Amniotic epithelial cell (primary cell): ENCODE measurements at regions not wholly inside any gene's neighbourhood (a gene's known extent, or its start where the extent isn't known, plus 50 kb on each side); places are given as distances from the start of the nearest gene placed in this dataset.

ENCODE experiments used
- DNase-seq: peaks from one replicate; pipeline ENCODE4 v3.0.0-alpha.2; 2010; ENCODE audit warnings: low read depth

DNA sequence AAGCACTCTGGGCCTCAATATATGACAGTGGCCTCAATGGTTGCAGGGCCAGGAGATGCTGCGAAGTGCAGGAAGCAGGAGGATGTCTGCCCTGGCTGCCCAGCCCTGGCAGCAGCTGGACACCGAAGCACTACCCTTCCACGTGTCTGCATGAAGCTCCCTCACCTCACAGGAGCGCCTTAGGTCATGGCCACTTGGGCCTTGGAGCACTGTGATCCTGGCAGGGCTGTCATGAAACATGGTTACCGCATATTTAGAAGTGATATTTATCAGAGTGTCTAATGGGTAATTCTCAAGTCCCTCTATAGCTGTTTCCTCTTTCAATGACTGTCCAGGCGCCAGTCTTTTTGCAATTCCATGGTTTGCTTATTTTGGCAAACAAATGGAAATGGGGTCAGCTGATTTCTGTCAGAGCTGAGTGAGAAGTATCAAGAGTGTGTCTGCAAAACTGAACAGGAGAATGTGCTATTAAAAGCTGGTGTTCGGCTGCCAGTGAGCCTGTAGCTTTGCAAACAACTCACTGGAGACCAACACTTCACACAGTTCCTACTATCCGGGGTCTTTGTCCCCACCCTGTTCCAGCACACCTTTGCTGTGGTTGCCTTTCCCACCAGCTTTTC lies 285.9 kb downstream of the KIF4B start:
- DNase-seq = no peak

DNA sequence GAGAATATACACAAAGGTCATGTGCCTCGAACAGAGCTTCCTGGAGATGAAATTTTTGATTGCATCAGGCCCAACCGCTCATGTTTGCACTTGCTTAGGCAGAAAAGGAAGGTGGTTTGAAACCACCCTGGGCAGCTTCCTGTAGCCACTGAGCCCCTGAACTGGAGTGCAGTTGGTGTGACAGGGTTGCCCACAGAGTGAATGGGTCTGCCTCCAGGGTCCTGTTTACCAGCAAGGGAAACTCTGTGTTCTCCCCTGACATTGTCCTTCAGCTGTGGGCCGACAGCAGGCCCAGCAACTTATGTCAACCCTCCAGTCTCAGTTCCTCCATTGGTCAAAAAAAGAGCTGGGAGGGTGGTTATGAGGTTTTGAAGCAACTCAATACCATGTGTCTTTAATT lies 289.6 kb downstream of the KIF4B start:
- no peak for DNase-seq

DNA sequence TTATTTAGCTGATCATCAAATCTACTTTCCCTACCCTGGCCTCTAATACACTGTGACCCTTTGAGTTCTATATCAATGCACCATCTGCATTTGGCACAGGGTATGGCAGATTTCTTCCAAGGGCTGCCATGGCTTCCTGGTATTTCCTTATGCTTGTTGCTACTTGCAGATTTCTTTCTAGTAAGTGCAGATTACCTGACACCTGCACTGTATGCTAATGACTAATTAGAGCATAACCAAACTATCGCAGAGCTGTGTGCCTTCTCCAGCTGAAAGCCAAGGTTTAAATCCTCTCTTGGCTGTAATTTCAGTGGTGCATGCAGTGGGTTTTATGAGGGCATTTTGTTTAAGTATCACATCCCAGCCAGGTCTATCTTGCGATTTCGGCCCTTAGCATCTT lies 293.7 kb downstream of the KIF4B start:
- DNase-seq = no peak

DNA sequence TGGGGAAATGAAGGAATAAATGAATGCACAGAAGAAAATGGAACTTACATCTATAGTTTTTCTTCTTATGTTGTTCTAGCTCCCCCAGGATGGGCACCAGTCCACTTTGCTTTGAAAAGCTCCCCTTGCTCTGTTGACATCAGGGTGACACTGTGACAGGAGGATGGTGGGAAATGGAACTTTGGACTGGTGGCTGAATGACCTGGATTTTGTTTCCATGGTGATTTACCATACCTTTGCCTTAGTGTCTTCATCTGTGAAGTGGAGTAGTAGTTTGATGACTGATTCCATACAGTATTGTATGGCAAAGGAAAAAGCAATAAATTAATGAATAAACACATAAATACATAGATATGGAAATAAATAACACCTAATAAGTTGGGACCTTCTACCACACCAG lies 294.7 kb downstream of the KIF4B start:
- DNase-seq = no peak

DNA sequence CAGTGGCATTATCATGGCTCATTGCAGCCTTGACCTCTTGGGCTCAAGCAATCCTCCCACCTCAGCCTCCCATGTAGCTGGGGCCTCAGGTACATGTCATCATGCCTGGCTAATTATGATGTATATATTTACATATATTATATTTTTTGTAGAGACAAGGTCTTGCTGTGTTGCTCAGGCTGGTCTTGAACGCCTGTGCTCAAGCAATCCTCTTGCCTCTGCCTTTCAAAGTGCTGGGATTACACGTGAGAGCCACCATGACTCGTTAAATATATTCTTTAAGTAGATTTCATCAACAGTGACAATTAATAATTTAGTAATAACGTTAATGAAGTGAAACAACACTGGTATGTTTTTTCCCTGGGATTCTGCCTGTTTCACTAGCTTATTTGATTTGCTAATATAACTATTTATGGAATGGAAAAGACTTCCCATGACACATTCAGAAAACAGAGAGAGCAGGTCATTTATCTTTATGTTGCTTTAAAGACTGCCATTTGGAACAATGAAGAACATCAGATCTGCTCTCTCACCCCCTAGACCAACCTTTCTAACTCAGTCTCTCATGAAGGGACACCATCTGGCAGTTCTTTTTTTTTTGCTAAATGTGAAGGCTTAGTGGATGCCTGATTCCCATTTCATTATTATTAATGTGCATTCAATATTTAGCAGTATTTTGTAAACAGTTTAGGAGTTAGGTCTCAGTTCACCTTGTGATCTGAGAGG lies 295.6 kb downstream of the KIF4B start:
- no peak for DNase-seq

DNA sequence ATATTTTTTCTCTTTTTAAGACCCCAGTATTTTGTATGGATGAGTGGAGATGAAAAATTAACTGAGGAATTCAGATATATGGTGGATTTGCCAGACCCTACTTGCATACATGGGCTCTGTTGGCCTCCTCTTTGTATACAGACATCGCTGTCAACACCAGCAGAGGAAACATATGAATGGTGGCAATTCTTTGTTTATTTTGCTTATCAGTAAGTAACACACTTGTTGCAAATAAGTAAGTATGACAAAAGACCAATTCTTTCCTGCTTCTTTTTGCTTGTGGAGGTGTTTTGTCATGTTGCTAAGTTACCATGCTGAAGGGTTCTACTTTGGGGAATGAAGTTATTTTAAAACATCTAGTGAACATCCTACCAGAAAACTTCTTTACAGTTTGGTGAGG lies 298.2 kb downstream of the KIF4B start:
- no peak for DNase-seq

DNA sequence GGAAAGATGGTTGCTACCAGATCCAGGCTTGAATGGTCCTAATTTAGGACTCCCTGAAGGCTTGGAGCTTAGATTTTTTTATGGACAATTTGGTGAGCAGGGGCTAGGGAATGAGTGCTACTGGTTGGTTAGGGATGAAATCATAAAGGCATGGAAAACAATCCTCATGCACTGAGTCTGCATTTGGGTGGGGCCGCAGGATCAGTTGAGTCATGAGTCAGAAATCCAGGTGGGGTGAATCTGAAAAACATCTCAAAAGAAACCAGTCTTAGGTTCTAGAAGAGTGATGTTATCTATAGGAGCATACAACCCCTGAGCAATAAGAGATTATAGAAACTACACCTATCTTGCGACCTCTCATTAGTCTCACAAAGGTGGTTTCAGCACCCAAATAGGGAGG lies 300.0 kb downstream of the KIF4B start:
- DNase-seq = no peak

DNA sequence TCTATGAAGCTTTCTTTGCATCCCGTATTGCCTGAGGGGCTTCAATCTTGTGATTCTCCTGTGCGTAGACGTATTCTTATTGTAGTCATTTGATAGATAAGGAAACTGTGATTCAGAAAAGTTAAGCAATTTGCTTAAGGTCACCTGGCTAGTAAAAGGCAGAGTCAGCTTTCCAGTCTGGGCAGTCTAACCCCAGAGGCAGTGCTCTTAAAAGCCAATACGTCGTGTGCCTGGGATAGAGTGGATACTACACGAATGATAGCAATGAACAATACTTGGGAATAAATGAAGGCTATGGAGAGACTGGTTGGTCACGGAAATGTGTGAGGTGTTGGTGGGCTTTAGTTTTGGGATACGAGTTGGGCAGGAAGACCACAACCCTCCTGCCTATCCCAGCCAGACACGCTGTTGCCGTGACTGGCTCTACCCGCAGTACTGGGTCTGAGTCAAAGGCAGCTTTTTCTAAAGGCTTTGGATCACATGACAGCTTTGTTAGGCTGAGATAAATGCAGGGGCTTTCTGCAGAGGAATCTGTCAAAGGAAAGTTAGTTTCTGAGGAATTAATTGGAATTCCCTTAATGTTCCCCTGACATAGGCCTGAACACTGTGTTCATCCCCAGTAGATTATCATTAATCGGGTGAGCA lies 302.6 kb downstream of the KIF4B start:
- no peak for DNase-seq

DNA sequence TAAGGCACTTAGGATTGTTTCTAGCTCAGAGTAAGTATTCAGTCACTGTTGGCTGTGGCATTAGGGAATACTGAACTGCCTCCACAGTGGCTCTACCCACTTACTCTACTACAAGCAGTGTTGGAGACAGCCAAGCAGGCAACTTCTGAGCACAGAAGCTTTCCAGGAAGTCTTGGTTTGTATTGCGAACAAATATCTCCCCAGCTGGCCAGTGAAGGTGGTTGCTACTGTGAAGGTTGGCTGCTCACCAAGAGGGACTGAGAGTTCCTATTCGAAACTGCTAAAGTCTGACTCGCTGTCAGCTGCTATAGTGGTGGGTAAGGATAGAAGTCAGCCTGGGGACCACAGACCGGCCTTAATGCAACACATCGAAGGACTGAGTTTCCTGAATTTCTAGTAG lies 319.1 kb downstream of the KIF4B start:
- no peak for DNase-seq

DNA sequence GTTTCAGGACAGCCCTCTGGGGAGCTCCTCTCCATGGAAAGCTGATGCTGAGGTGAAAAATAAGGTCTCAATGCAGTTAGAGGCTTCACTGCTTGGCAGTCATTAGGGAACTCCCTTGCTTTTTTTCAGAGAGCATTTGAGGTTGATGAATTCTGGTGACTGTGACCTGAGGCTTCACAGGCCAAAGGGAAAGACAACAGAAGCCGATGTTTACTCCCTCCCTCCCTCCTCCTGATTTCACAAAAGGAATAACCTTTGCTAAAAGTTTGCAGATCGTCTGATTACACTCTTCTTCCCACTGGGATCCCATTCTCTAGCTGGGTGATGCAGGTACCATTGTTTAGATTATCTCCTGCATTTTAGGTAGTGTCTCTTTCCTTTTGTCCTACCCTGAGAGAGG lies 329.4 kb downstream of the KIF4B start:
- no peak for DNase-seq

DNA sequence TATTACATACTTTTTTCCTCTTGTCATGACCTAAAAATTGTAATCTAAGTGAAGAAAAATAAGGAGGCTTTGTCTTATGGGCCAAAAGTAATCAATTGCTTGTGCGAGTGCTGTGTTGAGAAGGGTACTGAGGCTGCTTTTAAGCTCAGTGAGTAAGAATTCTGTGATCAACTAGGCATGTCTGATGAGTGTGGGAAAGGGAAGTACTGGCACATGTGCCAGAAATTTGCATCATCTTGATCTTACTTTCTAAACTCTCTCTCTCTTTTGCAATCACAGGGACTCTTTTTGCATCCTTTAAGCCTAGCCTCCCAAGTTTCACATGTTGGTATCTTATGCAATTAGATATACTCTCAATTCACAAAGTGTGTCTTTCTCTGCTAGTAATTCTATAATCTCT lies 329.9 kb downstream of the KIF4B start:
- no peak for DNase-seq

DNA sequence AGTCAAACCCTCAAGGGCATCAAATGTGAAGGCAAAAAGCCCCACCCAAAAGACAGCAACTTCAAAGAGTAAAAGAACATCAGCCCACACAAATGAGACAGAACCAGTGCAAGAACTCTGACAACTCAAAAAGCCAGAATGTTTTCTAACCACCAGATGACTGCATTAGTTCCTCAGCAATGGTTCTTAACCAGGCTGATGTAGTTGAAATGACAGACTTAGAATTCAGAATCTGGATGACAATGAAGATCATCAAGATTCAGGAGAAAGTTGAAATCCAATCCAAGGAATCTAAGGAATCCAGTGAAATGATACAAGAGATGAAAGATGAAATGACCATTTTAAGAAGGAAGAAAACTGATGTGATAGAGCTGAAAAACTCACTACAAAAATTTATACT lies 339.7 kb downstream of the KIF4B start:
- DNase-seq = no peak

DNA sequence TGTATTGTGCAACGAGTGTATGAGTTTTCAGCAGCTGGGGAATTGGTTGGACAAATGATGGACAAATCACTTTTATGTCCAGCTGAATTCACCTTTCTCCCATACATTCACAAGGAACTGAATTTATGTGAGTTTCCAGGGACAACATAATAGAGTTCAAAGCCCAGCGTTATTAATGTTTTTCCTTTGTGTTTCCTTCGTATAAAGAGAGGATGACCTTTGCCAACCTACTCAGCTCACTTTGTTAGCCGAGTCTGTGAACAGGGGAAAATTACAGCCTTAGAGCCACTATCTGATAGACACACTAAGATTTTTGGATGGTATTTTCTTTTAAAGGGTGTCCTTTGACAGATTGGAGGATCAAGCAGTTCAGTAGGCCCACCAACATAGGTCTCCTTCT lies 352.5 kb downstream of the KIF4B start:
- no peak for DNase-seq

DNA sequence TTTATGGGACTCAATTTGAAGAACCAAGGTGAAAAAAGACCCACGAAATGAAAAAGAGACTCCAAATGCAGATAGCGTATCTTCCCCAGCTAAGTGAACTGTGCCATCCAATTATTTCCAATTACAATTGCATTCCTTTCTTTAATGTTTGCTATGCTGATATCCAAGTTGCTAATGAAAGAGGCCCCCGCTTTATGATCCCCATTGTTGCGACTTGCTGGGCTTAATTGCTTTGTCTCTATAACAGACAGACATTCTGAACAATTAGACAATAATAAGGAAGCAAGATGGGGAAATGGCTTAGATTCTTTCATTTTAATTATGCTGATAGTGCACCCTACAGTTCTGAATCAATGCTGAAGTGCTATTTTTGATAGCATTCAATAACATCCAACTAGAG lies 354.3 kb downstream of the KIF4B start:
- DNase-seq = no peak

DNA sequence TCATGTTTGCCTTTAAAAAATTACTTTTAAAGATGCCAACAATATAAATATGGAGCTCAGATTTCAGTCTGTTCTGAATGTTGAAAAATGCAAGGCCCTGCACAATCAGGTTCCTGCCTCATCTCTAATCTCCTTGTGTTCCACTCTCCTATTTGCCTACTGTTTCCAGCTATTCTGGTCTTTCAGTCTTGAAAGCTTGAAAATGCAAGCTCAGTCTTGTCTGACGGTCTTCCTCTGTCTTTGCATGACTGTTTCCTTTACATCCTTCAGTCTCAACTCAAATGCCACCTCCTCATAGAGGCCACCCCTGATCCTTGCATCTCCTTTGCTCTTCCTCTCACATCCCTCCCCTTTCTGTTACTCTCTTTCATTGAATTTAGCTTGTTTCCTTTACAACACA lies 354.9 kb downstream of the KIF4B start:
- no peak for DNase-seq

DNA sequence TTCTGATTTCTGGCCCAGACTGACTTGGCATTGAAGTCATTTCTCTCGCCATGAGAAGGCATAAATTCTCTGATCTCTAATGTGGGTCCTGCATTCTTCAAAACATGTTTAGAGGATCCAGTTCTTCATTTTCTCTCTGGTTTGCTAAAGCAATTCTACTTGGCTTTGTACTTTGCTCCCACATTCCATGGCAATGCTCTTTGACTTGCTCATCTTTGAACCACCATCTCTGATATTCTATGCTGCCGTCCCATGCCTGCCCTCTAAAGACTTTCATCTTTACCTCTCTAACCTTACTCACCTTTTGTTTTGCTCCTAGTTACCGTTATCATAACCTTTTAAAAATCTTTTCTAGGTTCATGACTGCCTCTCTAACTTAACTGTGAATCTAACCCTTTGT lies 366.9 kb downstream of the KIF4B start:
- no peak for DNase-seq

DNA sequence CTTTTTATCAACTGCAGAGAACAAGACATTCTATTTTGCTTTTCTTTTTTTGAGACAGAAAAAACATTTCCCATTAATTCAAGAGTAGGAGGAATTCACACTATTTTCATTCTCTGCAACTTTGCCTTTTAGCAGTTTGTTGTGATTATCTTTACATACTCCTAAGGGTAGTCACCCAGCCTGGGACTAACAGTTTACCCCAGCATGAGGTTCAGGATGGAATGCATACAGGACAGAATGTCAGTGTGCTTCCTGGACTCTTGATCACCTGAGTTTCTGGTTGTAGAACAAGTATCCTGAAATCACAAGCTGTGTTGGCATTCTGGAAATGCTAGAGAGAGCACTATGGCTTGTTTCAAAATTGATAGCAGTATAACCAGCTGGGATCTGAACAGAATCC lies 368.1 kb downstream of the KIF4B start:
- DNase-seq = no peak

DNA sequence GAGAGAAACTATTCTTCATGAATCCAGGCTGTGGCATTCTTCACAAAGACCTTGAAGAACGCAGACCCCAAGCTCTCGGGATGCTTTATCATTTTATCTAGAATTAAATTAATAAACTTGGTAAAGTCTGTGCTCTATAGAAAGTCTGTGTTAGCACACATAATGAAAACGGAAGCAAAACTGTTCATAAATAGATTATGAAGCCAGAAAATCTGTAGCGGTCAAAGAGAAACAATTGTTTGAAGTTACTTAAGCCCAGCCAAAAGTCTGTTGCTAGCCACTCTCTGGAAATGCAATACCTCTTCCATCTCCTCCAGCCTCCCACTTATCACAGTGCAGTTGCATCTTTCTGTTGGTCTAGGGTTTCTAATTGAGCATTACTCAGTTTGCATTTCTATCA lies 375.9 kb downstream of the KIF4B start:
- DNase-seq = no peak

DNA sequence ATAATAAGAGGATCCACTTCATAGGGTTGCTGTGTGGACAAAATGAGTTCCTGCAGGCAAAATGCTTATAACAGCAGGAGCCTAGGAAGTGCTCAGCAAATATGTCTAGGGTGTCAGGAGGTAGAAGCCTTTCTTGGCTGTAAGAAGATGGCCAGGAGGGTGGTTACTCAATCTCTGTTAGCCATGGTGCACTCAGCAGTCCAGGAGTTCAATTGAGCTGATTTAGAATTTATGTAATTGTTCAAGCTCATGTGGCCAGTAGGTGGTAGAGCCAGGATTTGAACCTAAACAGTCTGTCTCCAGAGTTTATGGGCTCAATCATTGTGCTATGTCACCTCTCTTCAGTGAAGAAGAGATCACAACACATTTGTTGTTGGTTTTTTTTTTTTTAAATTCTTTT lies 381.2 kb downstream of the KIF4B start:
- no peak for DNase-seq

DNA sequence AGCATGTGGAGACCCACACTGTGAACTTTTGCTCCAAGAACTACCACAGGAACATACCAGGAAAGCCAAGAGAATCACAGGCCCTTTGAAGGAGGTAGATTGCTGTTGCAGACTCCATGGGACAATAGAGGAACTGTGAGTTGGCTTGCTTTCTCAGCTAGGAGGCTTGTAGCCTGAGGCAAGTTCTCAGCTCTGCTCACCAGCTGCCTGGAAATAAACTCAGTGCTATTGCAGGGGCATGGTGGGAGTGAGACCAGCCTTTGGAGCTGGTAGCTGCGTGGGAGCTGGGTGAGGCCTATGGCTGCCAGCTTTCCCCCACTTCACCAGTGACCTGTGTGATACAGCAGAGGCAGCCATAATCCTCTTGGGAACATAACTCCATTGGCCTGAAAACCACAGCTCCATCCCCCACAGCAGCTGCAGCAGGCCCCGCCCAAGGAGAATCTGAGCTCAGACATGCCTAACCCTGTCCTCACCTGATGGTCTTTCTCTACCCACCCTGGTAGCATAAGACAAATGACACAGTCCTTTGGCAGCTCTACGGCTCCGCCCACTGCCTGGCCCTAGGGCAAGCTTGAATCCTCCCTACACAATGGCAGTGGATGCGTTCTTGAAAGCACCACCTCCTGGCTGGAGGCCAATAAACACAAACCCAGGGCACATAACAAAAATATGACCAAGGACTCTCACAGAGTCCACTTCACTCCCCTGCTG lies 389.5 kb downstream of the KIF4B start:
- no peak for DNase-seq

DNA sequence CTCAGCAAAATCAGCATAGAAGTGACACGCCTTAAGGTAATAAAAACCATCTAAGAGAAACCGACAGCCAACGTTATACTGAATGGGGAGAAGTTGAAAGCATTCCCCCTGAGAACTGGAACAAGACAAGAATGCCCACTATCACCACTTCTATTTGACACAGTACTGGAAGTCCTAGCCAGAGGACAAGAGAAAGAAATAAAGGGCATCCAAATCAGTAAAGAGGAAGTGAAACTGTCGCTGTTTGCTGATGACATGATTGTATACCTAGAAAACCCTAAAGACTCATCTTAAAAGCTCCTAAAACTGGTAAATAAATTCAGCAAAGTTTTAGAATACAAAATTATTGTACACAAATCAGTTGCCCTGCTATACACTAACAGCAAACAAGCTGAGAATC lies 393.3 kb downstream of the KIF4B start:
- DNase-seq = no peak

DNA sequence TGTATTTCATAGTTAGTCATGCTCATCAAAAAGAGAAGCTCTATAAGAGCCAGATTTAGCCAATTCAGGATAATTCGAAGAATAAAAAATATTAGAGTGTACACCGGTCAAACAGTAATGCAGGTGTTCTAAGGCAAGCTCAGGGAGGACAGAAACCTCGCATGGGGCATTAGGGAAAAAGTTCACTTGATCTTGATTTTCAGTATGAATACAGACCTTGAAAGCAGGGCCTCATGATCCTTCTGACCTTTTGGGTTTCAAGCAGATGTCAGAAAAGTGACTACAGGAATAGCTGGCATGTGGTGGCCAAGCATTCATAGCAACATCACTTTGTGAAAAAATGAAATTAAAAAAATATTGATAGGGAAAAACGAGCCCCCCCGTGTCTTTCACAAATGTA lies 394.9 kb downstream of the KIF4B start:
- no peak for DNase-seq

DNA sequence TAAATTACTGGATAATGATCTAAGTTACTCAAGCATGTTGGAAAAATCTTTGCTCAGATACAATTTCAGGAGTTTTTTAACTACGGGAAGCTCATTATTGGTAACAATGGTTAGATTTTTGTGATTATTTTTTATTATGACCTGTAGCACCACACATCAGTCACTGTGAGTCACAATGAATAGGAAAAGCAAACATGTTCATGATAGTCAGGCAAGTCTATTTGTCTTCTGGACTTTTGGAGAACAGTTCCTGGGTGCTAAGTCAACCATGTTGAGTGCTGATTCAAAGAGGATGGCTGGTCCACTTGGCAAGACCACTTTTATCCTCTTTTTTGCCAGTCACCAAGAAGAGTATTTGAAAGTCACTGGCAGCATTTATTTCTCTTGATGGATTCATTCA lies 403.2 kb downstream of the KIF4B start:
- DNase-seq = no peak
